GM18502 (cell line): ENCODE measurements at regions not wholly inside any gene's neighbourhood (a gene's known extent, or its start where the extent isn't known, plus 50 kb on each side); places are given as distances from the start of the nearest gene placed in this dataset.

Experiments used
- ATAC-seq: cut with Tn5 transposase; IDR thresholded peaks from one replicate; pipeline ENCODE4 v1.9.1; 2021; ENCODE audit warnings: mild to moderate bottlenecking; ENCODE audit not compliant: unreplicated experiment, poor library complexity

DNA sequence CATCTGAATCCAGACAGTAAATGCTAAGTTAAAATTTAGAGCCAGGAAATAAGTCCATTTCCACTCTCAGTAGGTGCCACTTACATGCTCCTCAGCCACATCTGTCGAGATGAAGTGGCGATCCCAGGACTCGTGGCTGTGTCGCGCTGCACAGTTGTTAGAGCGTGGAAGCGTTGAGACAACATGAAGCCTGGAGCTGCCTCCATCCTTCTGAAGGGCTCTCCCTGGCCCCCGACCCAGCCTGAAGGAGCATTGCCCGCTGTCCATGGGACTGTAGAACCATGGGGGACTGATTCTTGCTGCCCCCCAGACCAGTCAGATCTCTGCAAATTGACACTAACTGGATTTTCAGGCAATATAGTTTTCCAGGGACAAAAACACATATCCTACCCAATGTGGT, 58.9 kb downstream of the IRX1 start:
- ATAC-seq: no peak

GRCh38 chr5:3656803-3657202, 61.2 kb downstream of the IRX1 start:
- no peak for ATAC-seq

DNA sequence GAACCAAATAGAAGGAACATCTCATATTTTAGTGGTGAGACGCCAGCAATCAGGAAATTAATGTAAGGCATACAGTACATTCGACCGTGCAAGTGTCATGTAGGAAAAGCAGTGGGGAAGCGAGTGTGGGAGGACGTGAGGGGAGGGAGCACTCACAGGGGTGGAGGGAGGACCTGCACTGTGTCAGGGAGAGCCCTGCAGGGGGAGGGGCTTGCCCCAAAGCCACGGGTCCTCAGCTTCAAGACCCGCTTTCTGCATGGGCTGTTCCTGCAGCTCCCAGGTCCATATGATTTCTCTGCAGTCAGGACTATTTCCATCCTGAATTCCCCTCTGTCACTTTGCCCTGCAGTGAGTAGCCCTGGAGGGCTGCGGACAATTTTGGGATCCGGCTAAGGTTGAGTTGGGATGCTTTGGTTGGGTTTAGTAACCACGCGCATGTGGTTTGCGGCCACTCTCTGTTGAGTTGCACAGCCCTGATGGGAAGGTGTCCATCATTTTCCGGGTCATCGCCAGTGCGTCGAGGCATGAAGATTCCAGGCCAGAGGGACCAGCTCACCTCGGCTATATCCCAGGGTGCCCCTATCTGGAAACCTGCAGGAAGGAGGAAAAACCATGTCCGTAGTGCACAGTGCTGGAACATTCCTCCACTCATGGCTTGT, 61.9 kb downstream of the IRX1 start:
- no peak for ATAC-seq

GRCh38 chr5:3658929-3659328, 63.3 kb downstream of the IRX1 start:
- no peak for ATAC-seq

DNA sequence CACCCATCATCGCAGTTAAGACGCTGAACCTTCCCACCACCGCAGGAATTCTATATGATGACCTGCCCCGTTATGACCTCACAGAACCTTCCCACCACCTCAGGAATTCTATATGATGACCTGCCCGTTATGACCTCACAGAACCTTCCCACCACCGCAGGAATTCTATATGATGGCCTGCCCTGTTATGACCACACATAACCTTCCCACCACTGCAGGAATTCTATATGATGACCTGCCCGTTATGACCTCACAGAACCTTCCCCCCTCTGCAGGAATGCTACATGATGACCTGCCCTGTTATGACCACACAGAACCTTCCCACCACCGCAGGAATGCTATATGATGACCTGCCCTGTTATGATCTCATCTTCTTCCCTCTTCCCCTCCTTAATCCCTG, 64.3 kb downstream of the IRX1 start:
- ATAC-seq: no peak

DNA sequence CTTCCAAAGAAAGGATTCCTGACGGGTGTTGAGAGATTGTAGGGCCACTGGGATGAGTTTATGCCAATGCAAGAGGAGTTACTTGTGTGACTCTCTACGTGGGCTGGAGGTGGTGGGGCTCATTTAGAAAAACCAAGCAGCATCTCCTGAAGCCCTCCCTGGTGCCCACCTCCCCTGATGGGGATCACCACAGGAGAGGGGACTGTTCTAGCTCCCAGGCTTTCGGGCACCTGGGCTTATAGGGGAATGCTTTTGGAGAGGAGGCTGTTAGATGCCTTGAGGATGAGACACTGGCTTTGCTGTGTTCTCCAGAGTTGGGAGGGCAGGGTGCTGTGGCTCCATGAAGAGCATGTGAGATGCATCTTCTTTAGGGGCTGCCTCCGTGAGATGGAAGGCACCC, 65.0 kb downstream of the IRX1 start:
- no peak for ATAC-seq

DNA sequence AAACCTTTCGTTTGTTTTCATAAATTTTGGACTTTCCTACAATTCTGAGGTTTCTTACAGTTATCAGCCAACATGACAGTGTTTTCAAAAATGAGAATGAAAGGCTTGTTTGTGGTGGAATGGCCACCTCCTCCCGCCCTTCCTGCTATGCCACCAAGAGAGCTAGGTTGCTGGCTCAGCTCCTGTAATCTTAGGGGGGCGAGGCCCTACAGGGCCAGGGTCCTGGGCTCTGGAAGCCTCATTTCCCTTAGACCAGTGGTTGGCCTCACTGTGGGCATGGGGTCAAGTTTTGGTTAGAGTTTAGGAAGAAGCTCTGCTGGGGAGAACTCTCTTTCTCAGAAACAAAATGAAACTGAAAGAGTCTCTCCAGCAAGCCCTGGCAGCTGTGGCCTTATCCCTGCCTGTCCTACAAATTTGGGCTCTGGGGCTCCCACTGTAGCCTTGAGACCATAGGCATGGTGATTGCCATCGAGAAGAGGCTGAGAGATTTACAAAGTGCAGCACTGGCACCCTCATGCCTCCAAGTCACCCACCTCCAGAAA, 66.2 kb downstream of the IRX1 start:
- no peak for ATAC-seq

GRCh38 chr5:3662344-3662743, 66.7 kb downstream of the IRX1 start:
- ATAC-seq: no peak

DNA sequence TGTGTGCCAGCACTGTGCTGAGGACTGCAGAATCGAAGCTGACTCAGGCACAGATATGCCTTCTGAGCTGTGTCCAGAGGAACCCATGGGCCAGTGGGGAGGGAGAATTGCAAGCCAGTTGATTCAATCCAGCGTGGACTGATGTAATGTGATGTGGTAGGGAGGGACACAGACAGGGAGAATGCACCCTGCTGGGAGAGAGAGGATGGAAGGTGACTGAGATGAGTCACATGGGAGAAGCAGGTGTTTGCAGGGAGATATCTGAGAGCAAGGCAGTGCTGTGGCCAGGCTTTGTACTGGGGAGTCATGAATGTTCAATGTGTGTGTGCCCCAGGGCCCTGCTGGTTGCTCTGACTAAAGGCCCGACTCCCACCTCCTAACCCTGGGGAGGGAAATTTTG, 75.7 kb downstream of the IRX1 start:
- no peak for ATAC-seq

DNA sequence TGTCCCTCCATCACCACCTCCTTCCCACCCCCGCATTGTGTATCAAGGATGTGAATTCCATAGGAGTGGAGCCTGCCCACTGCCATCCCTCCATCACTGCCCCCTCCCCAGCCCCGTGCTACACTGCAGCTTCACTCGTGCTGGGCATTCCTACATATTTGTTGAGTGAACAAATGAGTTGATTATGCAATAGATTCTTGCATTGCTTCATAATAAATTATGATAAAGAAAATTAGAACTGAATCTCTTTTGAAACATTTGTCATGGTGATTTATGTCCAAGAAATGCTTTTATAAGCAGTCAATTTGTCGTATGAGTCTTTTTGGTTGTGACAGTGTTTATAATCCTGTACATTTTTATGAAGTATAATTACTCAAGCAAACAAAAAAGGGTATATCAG, 83.2 kb downstream of the IRX1 start:
- no peak for ATAC-seq

DNA sequence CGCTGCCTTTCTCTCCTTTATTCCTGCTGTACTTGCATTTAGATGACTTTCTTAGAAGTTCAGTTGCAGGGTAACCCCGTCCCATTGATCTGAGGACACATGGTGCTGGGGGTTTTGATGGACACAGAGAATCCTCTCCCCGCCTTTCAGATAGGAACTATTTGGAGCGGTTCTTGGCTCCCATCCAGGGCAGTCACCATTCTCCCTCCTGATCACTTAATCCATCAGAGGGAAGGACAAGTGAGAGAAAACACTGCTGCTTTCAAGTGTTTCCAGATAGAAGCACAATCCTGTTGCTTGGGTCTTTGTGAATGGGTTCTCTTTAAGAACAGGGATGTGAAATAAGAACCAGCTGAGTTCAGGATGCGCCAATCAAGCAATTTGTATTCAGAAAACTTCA, 85.2 kb downstream of the IRX1 start:
- no peak for ATAC-seq

DNA sequence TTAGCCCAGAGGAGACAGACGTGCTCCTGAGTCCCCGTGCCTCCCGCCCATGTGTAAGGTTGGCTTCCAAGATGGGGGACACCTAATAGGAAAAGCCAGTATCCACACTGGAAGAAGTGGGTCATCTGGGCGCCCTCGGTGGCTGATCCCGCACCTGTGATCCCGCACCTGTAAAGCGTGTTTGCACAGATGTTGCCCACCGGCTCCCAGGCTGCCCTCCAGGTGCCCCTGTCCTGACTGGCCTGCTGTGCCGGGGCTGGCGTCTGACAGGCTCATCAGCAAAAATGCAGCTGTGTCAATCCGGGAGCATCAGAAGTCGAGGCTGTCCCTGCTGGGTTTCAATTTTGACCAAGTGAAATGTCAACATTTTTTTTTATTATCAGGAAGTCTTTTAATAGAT, 88.5 kb downstream of the IRX1 start:
- no peak for ATAC-seq

DNA sequence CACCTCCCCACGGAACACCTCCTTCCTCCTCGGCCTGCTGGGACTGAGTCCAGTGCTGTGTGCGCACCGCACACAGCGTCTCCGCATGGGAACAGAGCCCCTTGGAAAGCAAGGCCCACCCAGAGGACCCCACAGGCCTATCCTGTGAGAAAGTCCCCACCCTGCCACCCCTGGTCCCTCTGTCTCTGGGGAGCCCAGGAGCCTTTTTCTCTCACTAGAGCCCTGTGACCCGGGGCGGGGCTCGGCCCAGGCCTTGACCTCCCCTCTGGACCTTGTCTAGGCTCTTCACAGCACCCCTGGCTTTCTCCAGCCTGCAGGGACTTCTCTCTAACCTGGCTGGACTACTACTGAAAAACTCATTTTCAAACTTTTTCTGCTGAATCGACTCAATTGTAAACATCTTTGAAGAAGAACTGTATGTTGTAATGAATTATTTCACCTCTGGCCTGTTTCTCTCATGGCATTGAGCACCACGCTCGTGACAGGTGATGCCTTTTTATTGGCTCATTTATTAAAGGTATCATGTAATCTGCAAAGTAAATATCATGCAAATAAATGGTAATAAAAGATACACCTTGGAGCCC, 89.2 kb downstream of the IRX1 start:
- no peak for ATAC-seq

GRCh38 chr5:3694819-3695218, 99.2 kb downstream of the IRX1 start:
- no peak for ATAC-seq

DNA sequence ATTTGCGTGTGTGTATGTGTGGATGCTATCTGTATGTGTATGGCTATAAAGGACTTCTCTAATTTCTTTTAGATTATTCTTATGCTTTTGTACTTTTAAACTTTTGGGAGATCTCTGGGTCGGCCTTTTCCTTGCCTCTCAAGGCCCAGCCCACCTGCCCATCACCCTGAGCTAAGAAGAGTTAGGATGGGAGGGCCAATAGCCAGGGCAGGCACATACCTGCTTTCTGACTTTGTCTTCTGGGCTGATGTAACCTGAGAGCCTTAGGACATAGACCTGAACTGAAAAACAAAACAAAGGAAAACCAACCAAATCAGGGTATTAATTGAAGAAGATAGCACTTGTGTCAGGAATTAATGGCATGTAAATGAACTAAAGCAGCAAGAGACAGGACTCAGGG, 100.2 kb downstream of the IRX1 start:
- ATAC-seq: no peak

DNA sequence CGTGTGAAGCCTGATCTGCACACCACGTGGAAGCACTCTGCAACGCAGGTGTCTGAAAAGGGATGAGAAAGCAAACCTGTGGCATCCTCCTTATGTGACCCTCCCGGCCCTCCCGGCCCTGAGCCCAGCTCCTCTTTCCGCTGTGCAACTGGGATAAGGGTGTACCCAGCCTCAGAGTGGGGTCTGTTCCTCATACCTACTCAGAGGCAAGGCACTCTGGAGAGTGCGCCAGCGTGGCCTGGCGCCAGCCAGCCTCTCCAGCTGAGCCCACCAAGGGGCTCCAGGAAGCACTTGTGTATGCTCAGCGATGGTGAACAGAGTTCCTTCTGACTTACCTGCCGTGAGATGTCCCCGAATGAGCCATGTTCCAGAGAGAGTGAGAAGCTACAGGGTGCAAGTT, 102.8 kb downstream of the IRX1 start:
- no peak for ATAC-seq

DNA sequence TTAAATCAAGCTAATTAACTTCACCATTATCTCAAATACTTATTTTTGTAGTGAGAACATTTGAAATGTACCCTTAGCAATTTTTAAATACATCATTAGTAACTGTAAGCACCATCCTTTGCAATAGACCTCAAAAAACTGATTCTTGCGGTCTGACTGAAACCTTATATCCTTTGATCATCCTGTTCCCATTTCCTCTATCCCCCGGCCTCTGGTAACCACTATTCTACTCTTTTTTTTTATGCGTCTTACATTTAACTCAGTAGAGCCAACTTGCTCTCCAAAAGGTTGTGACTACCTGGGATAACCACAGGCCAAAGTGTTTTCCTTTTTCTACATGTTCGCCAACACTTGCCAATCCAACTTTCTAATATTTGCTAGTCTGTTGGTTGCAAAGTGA, 106.1 kb downstream of the IRX1 start:
- no peak for ATAC-seq

DNA sequence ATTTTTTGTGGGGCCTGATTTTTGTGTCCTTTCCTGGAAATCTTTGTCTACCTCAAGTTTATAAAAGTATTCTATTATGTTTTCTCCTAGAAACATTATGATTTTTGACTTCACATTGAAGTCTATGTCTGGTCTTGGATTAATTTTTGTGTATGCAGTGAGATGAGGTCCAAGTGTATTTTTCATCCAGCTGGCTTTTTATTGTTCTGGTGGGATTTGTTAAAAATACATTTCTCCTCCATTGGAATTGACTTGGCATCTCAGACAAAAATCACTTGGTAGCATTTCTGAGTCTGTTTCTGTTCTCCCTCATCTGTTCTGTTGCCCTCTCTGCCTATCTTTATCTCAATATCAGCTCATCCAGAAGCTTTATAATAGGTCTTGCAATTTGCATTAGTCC, 109.0 kb downstream of the IRX1 start:
- no peak for ATAC-seq

GRCh38 chr5:3709068-3709716, 113.6 kb downstream of the IRX1 start:
- no peak for ATAC-seq

GRCh38 chr5:3709717-3710348, 114.2 kb downstream of the IRX1 start:
- no peak for ATAC-seq

GRCh38 chr5:3715062-3715461, 119.4 kb downstream of the IRX1 start:
- ATAC-seq: no peak
